ENCODE measurements at regions not wholly inside any gene's neighbourhood (a gene's known extent, or its start where the extent isn't known, plus 50 kb on each side); places are given as distances from the start of the nearest gene placed in this dataset.

- no peak for TF ChIP-seq EP300 (IDR thresholded peaks at IDR 0.05)
- no peak for TF ChIP-seq CTCF (IDR thresholded peaks at IDR 0.05)
Observed at GRCh38 chr12:87165733-87166375, 863.3 kb downstream of the C12orf50 start.
